GM23248 (cell line): ENCODE measurements at regions not wholly inside any gene's neighbourhood (a gene's known extent, or its start where the extent isn't known, plus 50 kb on each side); places are given as distances from the start of the nearest gene placed in this dataset.

ENCODE experiments used
- DNase-seq: peaks from one replicate; pipeline ENCODE4 v3.0.0-alpha.2; 2015
- H2AFZ ChIP-seq: fragments of 200-600 bp; sonication (generic); 2 replicates; pipeline ENCODE4 v1.6.1; 2016; ENCODE audit warnings: antibody characterized with exemption
- H3F3A ChIP-seq: fragments of 200-600 bp; sonication (generic); 2 replicates; pipeline ENCODE4 v1.6.1; 2016; ENCODE audit warnings: mild to moderate bottlenecking, antibody characterized with exemption, mixed run types; ENCODE audit not compliant: insufficient read depth
- H3K27ac ChIP-seq: fragments of 200-600 bp; sonication (generic); 2 replicates; pipeline ENCODE4 v1.5.1; 2016; ENCODE audit warnings: mild to moderate bottlenecking
- H3K27me3 ChIP-seq: fragments of 200-600 bp; sonication (generic); replicated peaks from 2 replicates; pipeline ENCODE4 v1.6.1; 2016; ENCODE audit warnings: mild to moderate bottlenecking; ENCODE audit not compliant: insufficient read depth
- H3K36me3 ChIP-seq: fragments of 200-600 bp; sonication (generic); 2 replicates; pipeline ENCODE4 v1.6.1; 2016; ENCODE audit warnings: low read depth, mild to moderate bottlenecking
- H3K4me1 ChIP-seq: fragments of 200-600 bp; sonication (generic); 2 replicates; pipeline ENCODE4 v1.6.1; 2016; ENCODE audit warnings: mild to moderate bottlenecking; ENCODE audit not compliant: insufficient read depth
- H3K4me2 ChIP-seq: fragments of 200-600 bp; sonication (generic); one replicate; pipeline ENCODE4 v1.6.1; 2016; ENCODE audit warnings: mild to moderate bottlenecking; ENCODE audit not compliant: unreplicated experiment
- H3K4me3 ChIP-seq: fragments of 200-600 bp; sonication (generic); 2 replicates; pipeline ENCODE4 v1.5.1; 2016; ENCODE audit warnings: mild to moderate bottlenecking
- H3K79me2 ChIP-seq: fragments of 200-600 bp; sonication (generic); 2 replicates; pipeline ENCODE4 v1.6.1; 2016; ENCODE audit warnings: mild to moderate bottlenecking; ENCODE audit not compliant: insufficient read depth
- H3K9ac ChIP-seq: fragments of 200-600 bp; sonication (generic); 2 replicates; pipeline ENCODE4 v1.6.1; 2016; ENCODE audit warnings: mild to moderate bottlenecking
- H3K9me2 ChIP-seq: fragments of 200-600 bp; sonication (generic); 2 replicates; pipeline ENCODE4 v1.6.1; 2016; ENCODE audit warnings: mixed run types, mild to moderate bottlenecking, moderate library complexity; ENCODE audit not compliant: insufficient read depth
- H3K9me3 ChIP-seq: fragments of 200-600 bp; sonication (generic); one replicate; pipeline ENCODE4 v1.6.1; 2017; ENCODE audit warnings: low read depth
- H4K20me1 ChIP-seq: fragments of 200-600 bp; sonication (generic); 2 replicates; pipeline ENCODE4 v1.6.0; 2016; ENCODE audit not compliant: insufficient read depth
- EZH2 ChIP-seq: fragments of 200-600 bp; sonication (generic); IDR thresholded peaks from 2 replicates; pipeline ENCODE4 v1.6.1; 2018; ENCODE audit warnings: antibody characterized with exemption, mild to moderate bottlenecking; ENCODE audit not compliant: insufficient read depth, poor library complexity, severe bottlenecking
- EZH2phosphoT487 ChIP-seq: fragments of 200-600 bp; sonication (generic); IDR thresholded peaks from 2 replicates; pipeline ENCODE4 v1.6.1; 2018; ENCODE audit warnings: antibody characterized with exemption, moderate library complexity, mild to moderate bottlenecking, low read depth; ENCODE audit not compliant: insufficient read depth
- WGBS, 2 experiments: methylation state at CpG; one replicate each; pipeline ENCODE4 v1.1.6; 2015 to 2017; ENCODE audit warnings: low lambda C conversion rate in 2 of 2, low coverage in 1 of 2; ENCODE audit errors: missing lambda C conversion rate in 2 of 2; 5-methylcytosine and 5-hydroxymethylcytosine counted together
- in situ Hi-C: fragments of 300-500 bp; cut with MboI; formaldehyde crosslinking; loops from 2 replicates; pipeline ENCODE4 v1.15.0; 2020

GRCh38 chr2:128589681-128590080, 271.0 kb upstream of the HS6ST1 start:
- Histone ChIP-seq H3K79me2 (no peaks in the 10 kb centered on the region), H3K36me3 (no peaks in the 10 kb centered on the region), H3K27me3 (no peaks in the 10 kb centered on the region), H3K9me2 (no peaks in the 10 kb centered on the region), H4K20me1 (no peaks in the 10 kb centered on the region), H2AFZ (no peak overlapping the region), H3F3A (peaks cover 11% of the 10 kb centered on the region), H3K4me2 (no peak overlapping the region), H3K27ac (no peak overlapping the region), H3K9me3 (no peaks in the 10 kb centered on the region), H3K4me1 (peaks cover 8% of the 10 kb centered on the region), H3K4me3 (no peak overlapping the region), H3K9ac (no peak overlapping the region)
- in situ Hi-C loops, result no loop called here
- TF ChIP-seq EZH2phosphoT487 (no peak), EZH2 (no peak)
- 97 to 98% methylated on average over 6 of the region's 6 CpGs for WGBS, 2 experiments
- DNase-seq, result no peak

GRCh38 chr2:128590309-128591021, 271.8 kb upstream of the HS6ST1 start:
- Histone ChIP-seq H3K4me2 (no peak overlapping the region), H3K79me2 (no peaks in the 10 kb centered on the region), H3K9ac (no peak overlapping the region), H3K27ac (no peak overlapping the region), H3K36me3 (no peaks in the 10 kb centered on the region), H3K9me2 (no peaks in the 10 kb centered on the region), H2AFZ (no peak overlapping the region), H3K27me3 (no peaks in the 10 kb centered on the region), H3K4me3 (no peak overlapping the region), H3F3A (peaks cover 3% of the 10 kb centered on the region), H4K20me1 (no peaks in the 10 kb centered on the region), H3K9me3 (no peaks in the 10 kb centered on the region), H3K4me1 (peaks cover 8% of the 10 kb centered on the region)
- WGBS, 2 experiments, result 85 to 90% methylated on average over 12 of the region's 12 CpGs
- DNase-seq, result no peak
- in situ Hi-C loops, result no loop called here
- TF ChIP-seq EZH2phosphoT487, result no peak
- no peak for TF ChIP-seq EZH2

- Histone ChIP-seq H4K20me1 (no peaks in the 10 kb centered on the region), H3K36me3 (no peaks in the 10 kb centered on the region), H3K4me2 (no peak overlapping the region), H3K4me1 (peaks cover 3% of the 10 kb centered on the region), H3K9me3 (no peaks in the 10 kb centered on the region), H3K79me2 (no peaks in the 10 kb centered on the region), H3K4me3 (no peak overlapping the region), H3F3A (no peaks in the 10 kb centered on the region), H2AFZ (no peak overlapping the region), H3K9ac (no peak overlapping the region), H3K9me2 (no peaks in the 10 kb centered on the region), H3K27ac (no peak overlapping the region), H3K27me3 (no peaks in the 10 kb centered on the region)
- TF ChIP-seq EZH2 (no peak), EZH2phosphoT487 (no peak)
- DNase-seq, result no peak
- in situ Hi-C loops, result no loop called here
- 81 to 82% methylated on average over 8 of the region's 8 CpGs for WGBS, 2 experiments
Observed at GRCh38 chr2:128591022-128591860, 272.6 kb upstream of the HS6ST1 start.

- Histone ChIP-seq H3F3A (no peaks in the 10 kb centered on the region), H3K9me2 (no peaks in the 10 kb centered on the region), H3K27ac (no peak overlapping the region), H3K4me1 (no peaks in the 10 kb centered on the region), H3K4me3 (no peak overlapping the region), H3K27me3 (no peaks in the 10 kb centered on the region), H3K4me2 (no peak overlapping the region), H3K36me3 (no peaks in the 10 kb centered on the region), H3K79me2 (no peaks in the 10 kb centered on the region), H3K9ac (no peak overlapping the region), H3K9me3 (no peaks in the 10 kb centered on the region), H2AFZ (no peak overlapping the region), H4K20me1 (no peaks in the 10 kb centered on the region)
- in situ Hi-C loops, result no loop called here
- DNase-seq, result no peak
- 75 to 82% methylated on average over 7 to 11 of the region's 11 CpGs for WGBS, 2 experiments
- TF ChIP-seq EZH2phosphoT487, result no peak
- TF ChIP-seq EZH2, result no peak
Observed at GRCh38 chr2:128591861-128592822, 273.5 kb upstream of the HS6ST1 start.
